Mucosa of rectum (tissue), 2 donors: ENCODE measurements at regions not wholly inside any gene's neighbourhood (a gene's known extent, or its start where the extent isn't known, plus 50 kb on each side); places are given as distances from the start of the nearest gene placed in this dataset.

Experiments used
- H3K27ac ChIP-seq, 2 donors: one replicate each; pipeline ENCODE4 v1.7.0; 2013; ENCODE audit warnings: inconsistent platforms in 2 of 2, low read depth in 2 of 2, low read length in 2 of 2
- H3K27me3 ChIP-seq, 2 donors: one replicate each; pipeline ENCODE4 v1.7.0; 2013; ENCODE audit warnings: low read length in 2 of 2; ENCODE audit not compliant: control insufficient read depth in 2 of 2, insufficient read depth in 2 of 2
- H3K36me3 ChIP-seq, 2 donors: one replicate each; pipeline ENCODE4 v1.7.0; 2013; ENCODE audit warnings: low read length in 2 of 2; ENCODE audit not compliant: control insufficient read depth in 2 of 2, insufficient read depth in 2 of 2
- H3K4me1 ChIP-seq, 2 donors: one replicate each; pipeline ENCODE4 v1.7.0; 2013; ENCODE audit warnings: low read length in 2 of 2, mild to moderate bottlenecking in 1 of 2; ENCODE audit not compliant: control insufficient read depth in 2 of 2, insufficient read depth in 2 of 2
- H3K4me3 ChIP-seq, 2 donors: one replicate each; pipeline ENCODE4 v1.7.0; 2013; ENCODE audit warnings: low read length in 2 of 2
- H3K9ac ChIP-seq, 2 donors: one replicate each; pipeline ENCODE4 v1.7.0; 2013; ENCODE audit warnings: low read length in 2 of 2, low read depth in 1 of 2, mild to moderate bottlenecking in 1 of 2
- H3K9me3 ChIP-seq, 2 donors: one replicate each; pipeline ENCODE4 v1.7.0; 2013; ENCODE audit warnings: low read length in 2 of 2; ENCODE audit not compliant: control insufficient read depth in 2 of 2
- donor health status: healthy.
- donor health status: Normal muscosa, but diverticular disease.

GRCh38 chr2:196444442-196444841 is 195.1 kb upstream of the CCDC150 start:
- Histone ChIP-seq H3K4me1 (no peaks in the 10 kb centered on the region), H3K36me3 (no peaks in the 10 kb centered on the region), H3K9me3 (no peaks in the 10 kb centered on the region), H3K9ac (no peak overlapping the region), H3K27ac (no peak overlapping the region), H3K4me3 (no peak overlapping the region), H3K27me3 (no peaks in the 10 kb centered on the region)

GRCh38 chr2:196445991-196446390 is 193.5 kb upstream of the CCDC150 start:
- Histone ChIP-seq H3K9me3 (no peaks in the 10 kb centered on the region), H3K36me3 (no peaks in the 10 kb centered on the region), H3K4me3 (no peak overlapping the region), H3K9ac (no peak overlapping the region), H3K27ac (no peak overlapping the region), H3K4me1 (no peaks in the 10 kb centered on the region), H3K27me3 (no peaks in the 10 kb centered on the region)

- no peaks in the 10 kb centered on the region for H3K27me3 ChIP-seq
- H3K4me1 ChIP-seq = no peaks in the 10 kb centered on the region
- no peaks in the 10 kb centered on the region for H3K36me3 ChIP-seq
Observed at GRCh38 chr2:196448407-196449079, 191.0 kb upstream of the CCDC150 start.

GRCh38 chr2:196449083-196449482 is 190.4 kb upstream of the CCDC150 start:
- no peaks in the 10 kb centered on the region for H3K27me3 ChIP-seq
- no peaks in the 10 kb centered on the region for H3K4me1 ChIP-seq
- H3K9ac ChIP-seq = no peak overlapping the region
- H3K36me3 ChIP-seq = no peaks in the 10 kb centered on the region
- H3K9me3 ChIP-seq = no peaks in the 10 kb centered on the region
- no peak overlapping the region for H3K27ac ChIP-seq
- H3K4me3 ChIP-seq = no peak overlapping the region

More at GRCh38 chr2:196448407-196449079, 191.0 kb upstream of the CCDC150 start:
- no peak overlapping the region for H3K27ac ChIP-seq
- H3K9me3 ChIP-seq = no peaks in the 10 kb centered on the region
- H3K9ac ChIP-seq = no peak overlapping the region
- H3K4me3 ChIP-seq = no peak overlapping the region

- no peak overlapping the region for H3K27ac ChIP-seq
- H3K27me3 ChIP-seq = no peaks in the 10 kb centered on the region
- H3K9ac ChIP-seq = no peak overlapping the region
- no peaks in the 10 kb centered on the region for H3K4me1 ChIP-seq
- H3K4me3 ChIP-seq = no peak overlapping the region
- no peaks in the 10 kb centered on the region for H3K36me3 ChIP-seq
- no peaks in the 10 kb centered on the region for H3K9me3 ChIP-seq
Observed at GRCh38 chr2:196452758-196453157, 186.8 kb upstream of the CCDC150 start.

GRCh38 chr2:196453613-196454047 is 185.9 kb upstream of the CCDC150 start:
- Histone ChIP-seq H3K9ac (no peak overlapping the region), H3K4me3 (no peak overlapping the region), H3K27me3 (no peaks in the 10 kb centered on the region), H3K27ac (no peak overlapping the region), H3K4me1 (no peaks in the 10 kb centered on the region), H3K36me3 (no peaks in the 10 kb centered on the region), H3K9me3 (no peaks in the 10 kb centered on the region)

- Histone ChIP-seq H3K9ac (no peak overlapping the region), H3K27me3 (no peaks in the 10 kb centered on the region)
Observed at GRCh38 chr2:196454492-196454891, 185.0 kb upstream of the CCDC150 start.

GRCh38 chr2:196459539-196459938 is 180.0 kb upstream of the CCDC150 start:
- Histone ChIP-seq H3K27me3 (peaks cover 0 to 3% of the 10 kb centered on the region in 2 donors), H3K4me1 (no peaks in the 10 kb centered on the region), H3K9ac (no peak overlapping the region), H3K4me3 (no peak overlapping the region), H3K36me3 (no peaks in the 10 kb centered on the region), H3K27ac (no peak overlapping the region), H3K9me3 (no peaks in the 10 kb centered on the region)

More at GRCh38 chr2:196454492-196454891, 185.0 kb upstream of the CCDC150 start:
- no peaks in the 10 kb centered on the region for H3K36me3 ChIP-seq
- H3K4me1 ChIP-seq = no peaks in the 10 kb centered on the region
- no peak overlapping the region for H3K4me3 ChIP-seq
- H3K27ac ChIP-seq = no peak overlapping the region
- H3K9me3 ChIP-seq = no peaks in the 10 kb centered on the region

GRCh38 chr2:196463706-196464105 is 175.8 kb upstream of the CCDC150 start:
- Histone ChIP-seq H3K9ac (no peak overlapping the region), H3K27ac (no peak overlapping the region), H3K9me3 (no peaks in the 10 kb centered on the region), H3K4me3 (no peak overlapping the region), H3K27me3 (peaks cover 0 to 3% of the 10 kb centered on the region in 2 donors), H3K4me1 (no peaks in the 10 kb centered on the region), H3K36me3 (no peaks in the 10 kb centered on the region)

GRCh38 chr2:196464311-196464710 is 175.2 kb upstream of the CCDC150 start:
- Histone ChIP-seq H3K4me1 (no peaks in the 10 kb centered on the region), H3K27ac (no peak overlapping the region), H3K9me3 (no peaks in the 10 kb centered on the region), H3K4me3 (no peak overlapping the region), H3K9ac (no peak overlapping the region), H3K27me3 (peaks cover 0 to 3% of the 10 kb centered on the region in 2 donors), H3K36me3 (no peaks in the 10 kb centered on the region)
